ENCODE measurements at regions not wholly inside any gene's neighbourhood (a gene's known extent, or its start where the extent isn't known, plus 50 kb on each side); places are given as distances from the start of the nearest gene placed in this dataset.

DNA sequence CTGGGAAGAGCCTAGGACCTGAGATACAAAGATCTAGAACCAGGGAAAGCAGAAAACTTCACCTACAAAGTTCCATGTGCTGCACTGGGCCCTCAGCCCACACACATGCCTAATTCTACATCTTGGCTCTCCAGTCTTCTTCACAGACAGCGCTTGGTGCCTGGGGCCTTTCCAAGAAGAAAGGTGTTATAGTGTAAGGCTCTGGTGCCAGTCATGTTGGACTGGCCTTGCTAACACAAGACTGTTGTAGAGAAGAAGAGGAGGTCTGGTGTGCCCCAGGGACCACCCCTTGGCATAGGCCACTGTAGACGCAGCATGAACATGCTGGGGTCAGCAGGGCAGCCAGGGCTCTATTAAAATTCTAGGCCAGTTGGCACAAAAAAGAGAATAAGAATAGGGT is 226.2 kb upstream of the CTNNB1 start:
- no peak for TF ChIP-seq CTCF (IDR thresholded peaks at IDR 0.05; ENCODE audit: insufficient read depth, low read length)
- no peak for TF ChIP-seq POLR2AphosphoS5 (IDR thresholded peaks at IDR 0.05; ENCODE audit: low read depth)
